CD14-positive monocyte (primary cell): ENCODE measurements at regions not wholly inside any gene's neighbourhood (a gene's known extent, or its start where the extent isn't known, plus 50 kb on each side); places are given as distances from the start of the nearest gene placed in this dataset.

Source experiments
- DNase-seq, 3 donors: peaks; one replicate each; pipeline ENCODE4 v3.0.0-alpha.2; 2011 to 2022
- H2AFZ ChIP-seq: 2 replicates; pipeline ENCODE4 v1.6.0; 2012; ENCODE audit warnings: mild to moderate bottlenecking, low read depth, low read length, inconsistent platforms; ENCODE audit not compliant: insufficient read depth, poor library complexity, severe bottlenecking
- H3K27ac ChIP-seq, 2 donors: 1 replicate in 1 of 2; 2 replicates in 1 of 2; pipeline ENCODE4 v1.5.1; 2012 to 2013; ENCODE audit warnings: low read length in 2 of 2, control low read depth in 1 of 2, inconsistent platforms in 1 of 2, low read depth in 1 of 2, mild to moderate bottlenecking in 1 of 2
- H3K27me3 ChIP-seq, 2 donors: one replicate each; pipeline versions ENCODE4 v1.6.0 to v1.6.1; 2011 to 2013; ENCODE audit warnings: low read length in 2 of 2; ENCODE audit not compliant: control insufficient read depth in 2 of 2, insufficient read depth in 2 of 2
- H3K36me3 ChIP-seq, 2 donors: replicated peaks in 1 of 2; 1 replicate in 1 of 2; 2 replicates in 1 of 2; pipeline versions ENCODE4 v1.5.1 to v1.6.1; 2012 to 2013; ENCODE audit warnings: low read length in 2 of 2, control low read depth in 1 of 2, inconsistent platforms in 1 of 2, mild to moderate bottlenecking in 1 of 2; ENCODE audit not compliant: insufficient read depth in 2 of 2, control insufficient read depth in 1 of 2
- H3K4me1 ChIP-seq, 2 donors: 1 replicate in 1 of 2; 2 replicates in 1 of 2; pipeline versions ENCODE4 v1.5.1 to v1.6.1; 2012 to 2013; ENCODE audit warnings: low read length in 2 of 2, control low read depth in 1 of 2, inconsistent platforms in 1 of 2, mild to moderate bottlenecking in 1 of 2, moderate library complexity in 1 of 2; ENCODE audit not compliant: insufficient read depth in 2 of 2, control insufficient read depth in 1 of 2
- H3K4me2 ChIP-seq: replicated peaks from 2 replicates; pipeline ENCODE3; 2012; ENCODE audit warnings: low read length, moderate library complexity, mild to moderate bottlenecking; ENCODE audit not compliant: poor library complexity, severe bottlenecking; ENCODE audit errors: extremely low read depth
- H3K4me3 ChIP-seq, 3 experiments: fragments of 200-600 bp in 1 of 3; sonication (generic) in 1 of 3; replicated peaks in 1 of 3; 1 replicate in 2 of 3; 2 replicates in 1 of 3; pipeline ENCODE4 v1.5.1; 2011 to 2013; ENCODE audit warnings: low read length in 3 of 3, mild to moderate bottlenecking in 3 of 3, control low read depth in 2 of 3, low read depth in 2 of 3, inconsistent platforms in 1 of 3, moderate library complexity in 1 of 3
- H3K79me2 ChIP-seq: 2 replicates; pipeline ENCODE4 v1.6.0; 2012; ENCODE audit warnings: mild to moderate bottlenecking, control low read depth, inconsistent platforms, low read length, moderate library complexity; ENCODE audit not compliant: insufficient read depth
- H3K9ac ChIP-seq: 2 replicates; pipeline ENCODE4 v1.6.0; 2017; ENCODE audit warnings: low read length, mild to moderate bottlenecking; ENCODE audit not compliant: insufficient read depth, poor library complexity, severe bottlenecking
- H3K9me3 ChIP-seq, 2 donors: replicated peaks in 1 of 2; 1 replicate in 1 of 2; 2 replicates in 1 of 2; pipeline versions ENCODE4 v1.5.1 to v1.6.1; 2012 to 2013; ENCODE audit warnings: low read length in 2 of 2, control low read depth in 1 of 2; ENCODE audit not compliant: control insufficient read depth in 1 of 2, insufficient read depth in 1 of 2
- H4K20me1 ChIP-seq: 2 replicates; pipeline ENCODE4 v1.6.0; 2012; ENCODE audit warnings: mild to moderate bottlenecking, low read length, control low read depth, moderate library complexity; ENCODE audit not compliant: insufficient read depth
- H3K27ac Mint-ChIP-seq, 7 donors: one replicate each; pipeline ENCODE4 v1.8.0; 2020; ENCODE audit warnings: mild to moderate bottlenecking in 7 of 7, mixed read lengths in 7 of 7, moderate library complexity in 6 of 7, inconsistent platforms in 2 of 7
- H3K27me3 Mint-ChIP-seq, 3 donors: one replicate each; pipeline ENCODE4 v1.8.0; 2021 to 2022; ENCODE audit warnings: low read depth in 3 of 3, mild to moderate bottlenecking in 3 of 3, mixed read lengths in 3 of 3, moderate library complexity in 3 of 3, inconsistent platforms in 1 of 3
- H3K36me3 Mint-ChIP-seq, 2 donors: one replicate each; pipeline ENCODE4 v1.8.0; 2020; ENCODE audit warnings: mixed read lengths in 2 of 2, inconsistent platforms in 1 of 2, mild to moderate bottlenecking in 1 of 2
- H3K4me1 Mint-ChIP-seq: one replicate; pipeline ENCODE4 v1.8.0; 2020; ENCODE audit warnings: mild to moderate bottlenecking, mixed read lengths
- H3K4me3 Mint-ChIP-seq, 2 donors: one replicate each; pipeline ENCODE4 v1.8.0; 2020; ENCODE audit warnings: mild to moderate bottlenecking in 2 of 2, mixed read lengths in 2 of 2, moderate library complexity in 1 of 2
- H3K9me3 Mint-ChIP-seq, 7 donors: one replicate each; pipeline ENCODE4 v1.8.0; 2020 to 2022; ENCODE audit warnings: mixed read lengths in 7 of 7, mild to moderate bottlenecking in 6 of 7, moderate library complexity in 6 of 7, inconsistent platforms in 2 of 7
- WGBS: methylation state at CpG from one replicate; pipeline ENCODE4 v1.1.5; 2013; ENCODE audit warnings: missing lambda C conversion rate; ENCODE audit not compliant: insufficient coverage; 5-methylcytosine and 5-hydroxymethylcytosine counted together
- intact Hi-C, 2 donors: fragments of 100-400 bp; cut with micrococcal nuclease; formaldehyde crosslinking; loops; one replicate each; pipeline versions ENCODE4 v1.15.0 to v1.15.1; 2023
- TF ChIP-seq, protein P1 (sequence below): fragments of 200-600 bp; IDR thresholded peaks from one replicate; pipeline ENCODE4 v1.8.0; 2022; ENCODE audit warnings: antibody characterized with exemption, mild to moderate bottlenecking

DNA sequence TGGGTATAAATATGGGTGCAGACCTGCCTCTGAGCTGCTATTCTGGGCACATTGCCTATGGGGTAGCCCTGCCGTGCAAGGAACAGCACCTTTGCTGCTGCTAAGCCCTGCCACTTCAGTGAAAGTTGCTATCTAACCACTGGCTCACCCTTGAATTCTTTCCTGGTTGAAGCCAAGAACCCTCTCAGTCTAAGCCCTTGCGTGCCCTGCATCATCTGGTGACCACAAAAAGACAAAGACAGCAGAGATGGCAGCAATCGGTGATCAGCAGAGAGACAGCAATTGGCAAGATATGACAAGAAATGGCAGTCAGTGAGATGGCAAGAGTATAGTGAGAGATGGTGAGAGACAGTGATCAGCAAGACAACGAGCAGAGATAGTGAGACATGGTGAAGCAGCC lies 418.3 kb downstream of the MATN1 start:
- intact Hi-C loops = no loop called here
- Histone ChIP-seq H3K9ac (no peak overlapping the region), H3K4me1 (no peaks in the 10 kb centered on the region), H4K20me1 (no peaks in the 10 kb centered on the region), H3K79me2 (no peaks in the 10 kb centered on the region), H3K36me3 (no peaks in the 10 kb centered on the region), H3K27me3 (no peaks in the 10 kb centered on the region), H3K9me3 (no peaks in the 10 kb centered on the region), H3K27ac (no peak overlapping the region), H3K4me3 (no peak overlapping the region), H3K4me2 (no peak overlapping the region), H2AFZ (no peak overlapping the region)
- DNase-seq = no peak
- no peak overlapping the region for H3K27ac Mint-ChIP-seq
- no peaks in the 10 kb centered on the region for H3K4me1 Mint-ChIP-seq
- H3K36me3 Mint-ChIP-seq = no peaks in the 10 kb centered on the region
- 81% methylated on average over 3 of the region's 4 CpGs for WGBS
- TF ChIP-seq, protein P1, sequence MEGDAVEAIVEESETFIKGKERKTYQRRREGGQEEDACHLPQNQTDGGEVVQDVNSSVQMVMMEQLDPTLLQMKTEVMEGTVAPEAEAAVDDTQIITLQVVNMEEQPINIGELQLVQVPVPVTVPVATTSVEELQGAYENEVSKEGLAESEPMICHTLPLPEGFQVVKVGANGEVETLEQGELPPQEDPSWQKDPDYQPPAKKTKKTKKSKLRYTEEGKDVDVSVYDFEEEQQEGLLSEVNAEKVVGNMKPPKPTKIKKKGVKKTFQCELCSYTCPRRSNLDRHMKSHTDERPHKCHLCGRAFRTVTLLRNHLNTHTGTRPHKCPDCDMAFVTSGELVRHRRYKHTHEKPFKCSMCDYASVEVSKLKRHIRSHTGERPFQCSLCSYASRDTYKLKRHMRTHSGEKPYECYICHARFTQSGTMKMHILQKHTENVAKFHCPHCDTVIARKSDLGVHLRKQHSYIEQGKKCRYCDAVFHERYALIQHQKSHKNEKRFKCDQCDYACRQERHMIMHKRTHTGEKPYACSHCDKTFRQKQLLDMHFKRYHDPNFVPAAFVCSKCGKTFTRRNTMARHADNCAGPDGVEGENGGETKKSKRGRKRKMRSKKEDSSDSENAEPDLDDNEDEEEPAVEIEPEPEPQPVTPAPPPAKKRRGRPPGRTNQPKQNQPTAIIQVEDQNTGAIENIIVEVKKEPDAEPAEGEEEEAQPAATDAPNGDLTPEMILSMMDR = no peak
- H3K9me3 Mint-ChIP-seq = peaks cover 0 to 7% (median 0%) of the 10 kb centered on the region in 7 donors
- peaks cover 0 to 5% (median 4%) of the 10 kb centered on the region in 3 donors for H3K27me3 Mint-ChIP-seq
- H3K4me3 Mint-ChIP-seq = no peak overlapping the region

DNA sequence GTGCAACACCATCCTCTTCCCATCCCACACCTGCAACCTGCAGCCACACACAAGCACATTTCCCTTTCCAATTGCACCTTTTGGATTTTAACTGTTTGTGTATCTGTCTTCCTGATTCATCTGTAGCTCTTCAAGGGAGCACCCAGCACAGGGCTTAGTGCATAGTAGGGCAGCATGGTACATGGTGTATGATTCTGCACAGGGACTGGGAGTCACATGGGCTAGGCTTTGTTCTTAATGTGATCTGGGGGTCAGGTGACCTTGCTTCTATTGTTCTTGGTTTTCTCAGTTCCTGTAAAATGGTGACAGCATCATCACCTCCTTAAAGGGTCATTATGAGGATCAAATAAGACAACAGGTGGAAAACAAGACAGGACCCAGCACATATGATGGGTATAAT lies 419.3 kb downstream of the MATN1 start:
- no peaks in the 10 kb centered on the region for H3K36me3 Mint-ChIP-seq
- peaks cover 0 to 7% (median 0%) of the 10 kb centered on the region in 7 donors for H3K9me3 Mint-ChIP-seq
- no peaks in the 10 kb centered on the region for H3K4me1 Mint-ChIP-seq
- Histone ChIP-seq H3K79me2 (no peaks in the 10 kb centered on the region), H3K4me1 (no peaks in the 10 kb centered on the region), H3K27ac (no peak overlapping the region), H2AFZ (no peak overlapping the region), H3K36me3 (no peaks in the 10 kb centered on the region), H3K4me3 (no peak overlapping the region), H3K9me3 (no peaks in the 10 kb centered on the region), H3K4me2 (no peak overlapping the region), H3K9ac (no peak overlapping the region), H4K20me1 (no peaks in the 10 kb centered on the region), H3K27me3 (no peaks in the 10 kb centered on the region)
- intact Hi-C loops = no loop called here
- H3K4me3 Mint-ChIP-seq = no peak overlapping the region
- H3K27ac Mint-ChIP-seq = no peak overlapping the region
- TF ChIP-seq, protein P1 = no peak
- no peak for DNase-seq
- peaks cover 4 to 9% (median 5%) of the 10 kb centered on the region in 3 donors for H3K27me3 Mint-ChIP-seq
